ENCODE measurements at regions not wholly inside any gene's neighbourhood (a gene's known extent, or its start where the extent isn't known, plus 50 kb on each side); places are given as distances from the start of the nearest gene placed in this dataset.
A peak's percentile ranks its signal among the peaks of the same experiment; 100 is the strongest.
"Not testable (repeated sequence)": the region's sequence is repeated elsewhere in the genome, so short reads cannot be mapped to it uniquely, and the experiment has no call there.

DNA sequence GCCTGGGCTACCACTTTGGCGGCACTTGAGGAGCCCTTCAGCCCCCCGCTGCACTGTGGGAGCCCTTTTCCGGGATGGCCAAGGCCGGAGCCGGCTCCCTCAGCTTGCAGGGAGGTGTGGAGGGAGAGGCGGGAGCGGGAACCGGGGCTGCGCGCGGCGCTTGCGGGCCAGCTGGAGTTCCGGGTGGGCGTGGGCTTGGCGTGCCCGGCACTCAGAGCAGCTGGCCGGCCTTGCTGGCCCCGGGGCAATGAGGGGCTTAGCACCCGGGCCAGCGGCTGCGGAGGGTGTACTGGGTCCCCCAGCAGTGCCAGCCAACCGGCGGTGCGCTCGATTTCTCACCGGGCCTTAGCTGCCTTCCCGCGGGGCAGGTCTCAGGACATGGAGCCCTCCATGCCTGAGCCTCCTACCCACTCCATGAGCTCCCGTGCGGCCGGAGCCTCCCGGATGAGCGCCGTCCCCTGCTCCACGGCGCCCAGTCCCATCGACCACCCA, 1602.9 kb upstream of the PCDH7 start:
- not testable (repeated sequence) for DNase-seq

DNA sequence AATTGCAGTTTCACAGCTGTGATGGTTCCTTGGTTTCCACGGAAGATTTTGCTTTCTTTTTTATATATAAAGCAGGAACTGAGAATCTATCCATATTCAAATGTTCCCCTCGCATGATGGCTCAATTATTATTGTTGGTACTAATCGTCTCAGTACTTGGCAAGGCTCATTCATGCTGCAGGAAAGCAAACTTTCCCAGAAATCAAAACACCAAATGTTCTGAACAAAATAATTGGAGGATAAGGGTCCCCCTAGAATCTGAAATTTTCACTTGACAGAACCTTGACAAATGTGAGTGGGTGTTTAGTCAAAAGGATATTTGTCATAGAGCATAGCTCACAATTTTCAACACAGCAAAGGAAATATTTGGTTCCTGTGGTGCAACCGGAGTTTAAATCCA, 1598.6 kb upstream of the PCDH7 start:
- DNase-seq: no peak

DNA sequence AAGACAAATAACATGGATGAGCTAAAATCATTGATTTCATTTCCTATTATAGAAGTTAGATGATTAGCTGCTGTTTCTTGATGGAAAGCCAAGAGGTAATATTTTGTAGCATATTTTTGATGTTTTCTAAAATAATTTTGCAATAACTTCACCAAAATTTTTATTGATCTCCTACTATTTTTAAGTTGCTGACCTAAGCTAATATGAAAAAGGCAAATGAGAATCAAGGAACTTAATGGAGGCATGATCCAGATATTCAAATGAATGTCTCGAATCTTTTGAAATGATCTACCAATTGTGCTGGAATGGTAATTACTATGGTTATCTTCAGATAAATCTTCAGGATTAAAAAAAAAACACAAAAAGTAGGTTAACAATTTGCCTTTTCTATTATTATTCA, 1591.4 kb upstream of the PCDH7 start:
- no peak for DNase-seq

DNA sequence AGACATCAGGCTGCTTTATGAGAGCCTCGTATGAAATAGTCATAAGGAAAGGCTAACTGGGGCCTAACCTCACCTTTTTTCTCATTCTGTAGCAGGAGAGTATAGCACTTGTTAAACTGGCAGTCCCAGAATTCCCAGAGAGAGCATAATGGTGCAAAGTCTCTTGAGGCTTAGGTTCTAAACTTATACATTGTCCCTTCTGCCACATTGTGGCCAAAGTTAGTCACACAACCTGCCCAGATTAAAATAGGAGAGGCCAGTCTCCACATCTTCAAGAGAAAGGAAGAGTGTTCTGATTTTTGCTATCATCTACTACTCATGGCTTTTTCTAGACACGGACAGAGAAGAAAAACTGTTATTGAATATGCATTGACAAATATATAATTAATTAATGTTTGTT, 1588.9 kb upstream of the PCDH7 start:
- no peak for DNase-seq

DNA sequence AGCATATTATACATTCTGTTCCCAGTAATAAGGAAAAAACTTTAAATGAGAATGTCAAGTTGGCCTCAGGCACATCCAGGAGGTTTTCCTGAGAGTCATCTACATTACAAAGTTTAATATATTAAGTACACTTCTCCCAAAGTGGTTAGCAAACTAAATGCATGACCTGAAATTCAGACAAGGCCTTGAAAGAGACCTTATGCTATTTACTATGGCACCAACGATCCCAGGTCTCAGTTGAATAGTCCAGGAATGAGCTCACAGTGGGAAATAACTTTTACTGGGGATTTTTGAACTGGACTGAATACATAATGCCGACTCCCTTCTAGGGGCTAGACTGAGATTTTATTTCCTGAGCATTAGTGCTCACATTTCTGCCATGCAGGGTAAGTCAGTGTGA, 1577.5 kb upstream of the PCDH7 start:
- DNase-seq: no peak

DNA sequence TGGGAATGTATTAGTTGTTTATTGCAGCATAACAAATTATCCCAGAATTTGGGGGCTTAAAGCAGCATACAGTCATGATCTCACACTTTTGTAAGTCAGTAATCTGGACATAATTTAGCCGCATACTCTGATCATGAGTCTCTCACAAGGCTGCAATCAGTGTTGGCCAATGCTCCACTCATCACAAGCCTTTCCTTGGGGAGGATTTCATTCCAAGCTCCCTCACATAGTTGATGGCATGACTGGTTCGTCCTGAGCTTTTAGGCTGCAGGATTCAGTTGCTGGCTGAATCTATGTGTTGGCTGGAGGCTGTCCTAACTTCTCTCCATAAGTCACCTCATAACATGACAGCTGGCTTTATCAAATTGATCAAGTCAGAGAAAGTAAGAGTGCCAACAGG, 1568.6 kb upstream of the PCDH7 start:
- DNase-seq: no peak

DNA sequence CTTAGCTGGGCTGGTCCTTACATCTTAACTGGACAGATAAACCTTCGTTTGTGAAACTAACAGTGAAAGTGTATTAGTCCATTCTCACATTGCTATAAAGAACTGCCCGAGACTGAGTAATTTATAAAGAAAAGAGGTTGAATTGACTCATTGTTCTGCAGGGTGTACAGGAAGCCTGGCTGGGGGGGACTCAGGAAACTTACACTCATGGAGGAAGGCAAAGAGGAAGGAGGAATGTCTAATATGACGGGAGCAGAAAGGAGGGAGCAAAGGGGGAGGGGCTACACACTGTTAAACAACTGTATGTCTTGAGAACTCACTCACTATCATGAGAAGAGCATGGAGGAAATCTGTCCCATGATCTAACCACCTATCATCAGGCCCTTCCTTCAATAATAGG, 1566.5 kb upstream of the PCDH7 start:
- no peak for DNase-seq

DNA sequence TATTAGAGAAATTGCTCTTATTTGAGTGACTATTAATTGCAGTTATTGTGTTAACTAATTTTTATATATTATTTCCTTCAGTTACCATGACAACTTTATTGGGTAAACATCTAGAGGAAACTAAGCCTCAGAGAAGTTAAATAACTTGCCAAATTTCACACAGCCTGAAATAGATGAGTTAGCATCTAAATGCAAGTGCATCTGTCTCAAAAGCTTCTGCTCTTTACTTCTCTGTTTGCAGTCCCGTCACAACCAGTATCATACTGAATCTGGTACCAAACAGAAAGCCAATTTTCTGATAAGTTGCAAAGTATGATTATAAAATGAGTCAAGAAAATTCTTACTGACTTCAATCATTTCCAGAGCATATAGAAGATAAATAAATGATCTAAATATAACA, 1544.9 kb upstream of the PCDH7 start:
- no peak for DNase-seq

DNA sequence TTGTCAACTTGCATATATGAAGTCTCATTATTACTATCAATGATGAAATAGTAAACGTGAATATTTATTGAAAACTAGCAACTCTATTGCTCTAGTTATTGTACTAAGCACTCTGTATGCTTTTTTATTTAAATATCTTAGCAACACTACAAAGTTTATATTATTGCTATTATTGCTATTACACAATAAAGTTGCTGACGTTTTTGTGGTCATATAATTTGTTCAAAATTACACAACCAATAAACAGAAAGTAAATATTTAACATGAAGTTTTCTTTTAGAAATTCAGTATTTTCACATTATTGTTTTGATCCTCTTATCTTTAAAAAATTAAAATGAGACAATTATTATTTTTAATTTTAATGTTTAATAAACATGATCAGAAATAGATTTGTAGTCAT, 1521.1 kb upstream of the PCDH7 start:
- DNase-seq: no peak

DNA sequence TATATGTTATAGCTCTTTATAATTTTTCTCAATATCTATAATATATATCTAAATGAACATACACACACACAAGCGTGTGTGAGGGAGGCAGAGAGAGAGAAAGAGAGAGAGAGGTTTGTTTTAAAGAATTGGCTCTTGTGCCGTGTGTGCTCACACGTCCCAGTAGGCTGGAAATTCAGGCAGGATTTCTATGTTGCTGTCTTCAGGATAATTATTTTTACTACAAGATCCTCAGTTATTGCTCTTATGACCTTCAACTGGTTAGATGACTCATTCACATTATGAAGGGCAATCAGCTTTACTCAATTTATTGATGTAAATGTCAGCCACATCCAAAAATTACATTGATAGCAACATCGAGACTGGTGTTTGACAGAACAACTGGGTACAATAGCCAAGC, 1520.7 kb upstream of the PCDH7 start:
- no peak for DNase-seq

DNA sequence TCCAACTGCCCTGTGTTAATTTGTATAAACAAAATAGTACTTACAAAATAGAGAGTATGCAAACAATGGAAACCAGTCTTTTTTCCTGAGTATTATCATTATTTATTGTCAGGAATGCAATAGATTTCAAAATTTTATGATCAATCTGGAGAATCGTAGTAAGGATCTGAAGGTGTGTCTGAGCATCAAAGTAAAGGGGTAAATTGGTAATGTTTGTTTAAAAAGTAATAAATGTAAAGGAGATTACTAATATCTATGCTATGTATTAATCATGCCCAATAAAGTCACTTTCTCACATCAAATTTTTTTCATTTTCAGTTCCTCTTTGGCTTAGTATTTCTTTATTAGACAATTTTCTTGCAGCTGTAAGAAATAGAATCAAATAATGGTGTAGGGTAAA, 1507.1 kb upstream of the PCDH7 start:
- DNase-seq: no peak

DNA sequence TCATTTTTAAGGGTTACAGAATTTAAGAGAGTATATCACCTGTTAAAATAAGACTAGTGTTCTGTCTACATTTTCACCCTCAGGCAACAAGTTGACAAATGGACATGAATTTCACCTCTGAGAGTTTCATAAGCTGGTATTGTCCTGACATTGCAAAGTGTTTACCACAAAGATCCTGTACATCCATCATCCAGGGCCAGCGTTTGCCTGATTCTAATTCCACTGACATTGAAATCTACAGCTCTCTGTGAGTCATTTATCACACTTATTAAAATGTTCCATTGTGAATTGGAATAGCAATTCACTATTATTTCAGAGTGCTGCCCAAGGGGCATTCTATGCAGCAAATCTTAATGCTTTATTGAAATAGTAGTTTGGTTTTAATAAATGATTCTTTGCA, 1499.4 kb upstream of the PCDH7 start:
- no peak for DNase-seq

DNA sequence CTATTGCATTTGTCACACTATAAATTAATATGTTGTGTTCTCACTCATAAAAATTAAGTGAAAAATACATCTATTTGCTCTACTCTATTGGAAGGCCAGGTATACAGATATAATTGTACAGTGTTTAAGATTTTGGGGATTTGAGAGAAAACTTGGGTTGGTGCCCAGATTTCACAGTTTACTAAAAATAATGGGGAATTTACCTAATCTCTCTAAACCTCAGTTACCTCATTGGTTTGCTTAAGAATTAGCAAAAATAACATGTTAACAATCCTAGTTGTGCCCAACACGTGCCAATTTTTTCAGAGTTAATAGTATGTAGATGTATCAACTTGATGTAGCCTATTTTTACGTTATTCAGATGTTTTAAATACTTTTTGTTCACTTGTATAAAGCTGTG, 1495.3 kb upstream of the PCDH7 start:
- no peak for DNase-seq

DNA sequence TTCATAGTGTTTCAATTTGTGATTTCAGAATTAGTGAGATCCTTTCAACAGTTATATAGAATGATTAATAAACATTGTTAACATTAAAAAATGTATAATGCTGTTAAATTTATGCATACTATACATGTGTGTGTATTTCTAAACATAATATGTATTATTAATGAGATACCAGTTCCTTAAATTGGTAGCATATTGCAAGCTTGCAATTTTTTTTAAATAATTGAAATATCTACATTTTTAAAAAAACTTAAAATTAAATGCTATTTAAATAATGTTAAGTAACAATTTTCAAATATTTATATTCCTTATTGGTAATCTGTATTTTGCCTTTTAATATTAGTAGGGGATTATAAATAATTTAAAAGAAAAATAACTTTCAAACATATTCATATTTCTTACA, 1479.5 kb upstream of the PCDH7 start:
- DNase-seq: no peak

DNA sequence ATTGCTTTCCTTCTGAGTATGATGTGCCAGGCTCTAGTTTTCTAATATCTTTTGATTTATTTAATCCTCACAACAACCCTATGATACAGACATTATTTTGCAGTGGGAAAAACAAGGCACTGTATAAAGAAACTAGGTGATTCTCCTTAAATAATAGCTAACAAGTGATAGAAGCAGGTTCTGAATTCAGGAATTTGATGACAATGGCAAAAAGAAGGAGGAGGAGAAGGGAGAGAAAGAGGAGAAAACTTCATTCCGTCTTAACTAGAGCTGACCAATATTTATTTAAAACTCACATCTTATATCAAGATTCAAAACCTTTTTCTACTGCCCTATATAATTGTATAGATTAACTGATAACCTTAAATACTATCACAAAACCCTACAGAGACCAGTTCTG, 1477.1 kb upstream of the PCDH7 start:
- no peak for DNase-seq

DNA sequence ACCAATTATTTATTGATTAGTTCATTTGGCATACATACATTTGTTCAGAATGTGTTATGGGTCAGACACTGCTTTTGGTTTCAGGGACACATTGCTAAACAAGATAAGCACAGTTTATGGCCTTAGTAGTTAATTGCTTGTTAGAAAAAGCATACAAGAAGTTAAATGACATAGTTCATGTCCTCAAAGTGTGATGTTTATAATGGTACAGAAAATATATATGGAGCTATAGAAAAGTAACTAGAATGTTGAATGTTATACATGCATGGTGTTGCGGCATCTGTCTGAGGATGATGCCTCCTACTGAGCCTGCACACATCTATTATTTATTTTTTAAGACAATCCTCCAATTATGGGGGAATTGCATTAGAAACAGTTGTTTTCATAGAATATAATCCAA, 1476.3 kb upstream of the PCDH7 start:
- DNase-seq: no peak

DNA sequence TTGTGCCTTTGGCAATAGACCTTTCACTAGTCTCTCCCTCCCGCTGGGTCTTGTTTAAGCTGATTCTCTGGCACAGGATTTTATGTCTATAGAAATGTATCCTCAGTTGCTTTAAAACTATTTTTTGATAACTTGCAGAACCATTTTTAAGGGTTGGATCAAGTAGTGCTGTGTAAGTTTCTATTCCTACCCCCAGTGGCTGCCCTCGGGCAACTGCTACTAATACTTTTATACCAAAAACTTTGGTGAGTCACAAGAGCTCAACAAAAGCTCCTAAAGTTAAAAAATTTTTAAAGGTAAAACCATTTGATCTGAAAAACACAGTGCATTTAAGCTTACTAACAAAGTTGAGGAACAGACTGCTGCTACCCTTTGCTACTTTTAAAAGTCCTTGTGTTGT, 1460.6 kb upstream of the PCDH7 start:
- no peak for DNase-seq

DNA sequence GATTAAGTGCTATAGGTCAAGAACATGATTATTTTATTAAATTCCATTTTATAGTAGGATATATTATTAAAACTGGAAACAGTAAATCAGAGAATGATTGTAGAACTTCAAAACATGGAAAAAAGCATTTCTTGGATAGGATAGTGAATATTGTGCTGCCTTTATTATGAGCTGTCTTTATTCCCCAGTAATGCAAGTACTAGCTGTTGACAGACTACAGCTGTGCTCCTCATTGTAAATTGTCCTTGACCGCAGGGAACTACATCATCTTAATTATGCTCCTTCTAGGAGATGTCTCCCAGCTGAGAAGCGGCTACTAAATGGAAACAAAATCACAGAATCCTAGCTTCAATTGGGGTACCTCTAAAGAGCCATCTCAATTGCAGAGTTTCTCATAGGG, 1457.2 kb upstream of the PCDH7 start:
- DNase-seq: no peak

DNA sequence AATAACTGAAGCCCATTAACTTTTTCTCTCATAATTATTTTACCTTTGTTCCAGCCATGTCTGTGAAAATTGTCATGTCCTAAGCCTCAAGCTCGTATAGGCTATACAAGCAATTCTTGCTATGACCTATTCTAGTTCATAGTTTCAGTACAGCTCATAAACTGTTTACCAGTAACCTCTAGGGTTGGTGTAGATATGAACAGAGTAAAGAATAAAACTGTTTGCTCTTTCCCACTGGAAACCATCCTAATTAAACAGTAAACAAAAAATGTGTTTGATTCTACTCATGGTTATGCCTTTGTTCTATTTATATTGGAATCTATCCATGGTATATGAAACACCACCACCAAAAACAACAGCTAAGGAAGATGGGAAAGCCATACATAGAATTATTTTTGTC, 1444.0 kb upstream of the PCDH7 start:
- no peak for DNase-seq

DNA sequence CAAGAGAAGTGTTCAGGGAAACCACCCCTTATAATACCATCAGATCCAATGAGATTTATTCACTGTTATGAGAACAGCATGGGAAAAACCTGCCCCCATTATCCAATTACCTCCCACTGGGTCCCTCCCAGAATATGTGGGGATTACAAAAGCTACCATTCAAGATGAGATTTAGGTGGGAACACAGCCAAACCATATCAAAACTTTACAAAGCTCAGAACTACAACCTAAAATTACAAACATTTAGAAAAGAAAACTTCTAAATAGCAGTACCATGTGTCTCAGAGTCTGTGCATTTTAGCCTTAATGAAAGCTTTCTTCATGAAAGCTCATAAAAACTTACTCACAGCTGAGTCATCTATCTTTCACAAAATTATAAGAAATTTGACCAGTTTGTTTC, 1442.8 kb upstream of the PCDH7 start:
- DNase-seq: no peak

DNA sequence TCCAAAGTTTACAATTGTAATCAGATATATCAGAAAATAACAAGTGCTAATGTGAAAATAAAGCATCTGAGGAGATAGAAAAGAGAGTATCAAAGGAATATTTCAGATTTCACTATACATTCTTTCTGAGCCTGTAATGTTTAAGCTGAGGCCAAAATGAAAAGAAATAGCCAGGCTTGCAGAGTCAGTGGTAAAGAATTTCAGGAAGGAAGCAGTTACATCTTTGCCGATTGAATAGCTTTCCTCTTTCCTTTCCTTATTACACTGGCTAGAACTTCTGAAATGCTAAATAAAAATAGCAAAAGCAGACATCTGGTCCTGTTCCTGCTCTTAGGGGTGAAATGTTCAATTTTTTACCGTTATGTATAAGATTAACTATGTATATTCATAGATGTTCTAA, 1441.6 kb upstream of the PCDH7 start:
- DNase-seq: peak; percentile 8

DNA sequence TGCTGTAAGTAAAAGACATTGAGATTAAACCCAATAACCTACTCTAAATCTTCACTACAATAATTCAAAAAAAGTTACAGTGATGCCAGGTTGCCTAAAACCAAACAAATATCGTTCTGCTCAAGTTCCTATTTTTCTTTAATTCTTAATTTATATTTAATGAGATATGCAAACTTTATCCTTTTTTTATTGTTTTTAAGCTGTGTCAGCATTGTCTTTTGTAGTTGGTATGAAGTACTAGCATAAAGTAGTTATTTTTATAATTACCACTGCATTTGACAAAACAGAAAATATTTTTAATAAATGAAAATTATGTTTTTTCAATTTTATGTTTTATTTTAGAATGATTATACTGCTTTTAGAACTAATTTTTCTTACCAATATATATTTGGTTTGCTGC, 1431.1 kb upstream of the PCDH7 start:
- no peak for DNase-seq

DNA sequence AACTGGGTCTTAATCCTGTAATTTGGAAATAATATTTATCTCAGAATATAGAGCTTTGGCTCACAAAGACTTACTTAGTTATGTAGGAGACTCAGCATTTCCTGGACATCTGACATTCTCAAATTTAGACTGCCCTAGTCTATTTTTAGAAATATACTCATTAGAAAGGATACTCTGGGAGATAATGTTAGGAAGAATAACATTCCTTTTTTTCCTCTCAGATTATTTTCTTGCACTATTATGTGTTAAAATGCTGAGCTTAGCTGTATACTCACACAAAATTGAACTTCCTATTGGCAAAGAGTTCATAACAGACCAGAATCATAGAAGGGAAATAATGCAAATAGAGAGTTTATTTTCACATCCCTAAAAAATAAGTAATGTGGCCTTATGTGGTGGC, 1424.9 kb upstream of the PCDH7 start:
- no peak for DNase-seq

DNA sequence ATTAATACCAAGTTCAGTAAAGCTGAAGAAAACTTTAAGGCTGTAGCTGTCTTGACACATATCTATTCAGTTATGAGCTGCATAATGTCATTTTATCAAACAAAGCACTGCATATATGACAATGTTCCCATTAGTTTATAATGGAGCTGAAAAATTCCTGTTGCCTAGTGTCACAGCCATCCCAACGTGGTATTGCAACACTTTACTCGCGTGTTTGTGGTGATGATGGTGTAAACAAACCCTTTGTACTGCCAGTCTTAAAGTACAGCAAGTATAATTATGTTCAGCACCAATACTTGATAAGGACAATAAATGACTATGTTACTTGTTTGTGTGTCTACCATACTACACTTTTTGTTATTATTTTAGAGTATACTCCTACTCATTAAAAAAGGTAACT, 1415.6 kb upstream of the PCDH7 start:
- DNase-seq: no peak

DNA sequence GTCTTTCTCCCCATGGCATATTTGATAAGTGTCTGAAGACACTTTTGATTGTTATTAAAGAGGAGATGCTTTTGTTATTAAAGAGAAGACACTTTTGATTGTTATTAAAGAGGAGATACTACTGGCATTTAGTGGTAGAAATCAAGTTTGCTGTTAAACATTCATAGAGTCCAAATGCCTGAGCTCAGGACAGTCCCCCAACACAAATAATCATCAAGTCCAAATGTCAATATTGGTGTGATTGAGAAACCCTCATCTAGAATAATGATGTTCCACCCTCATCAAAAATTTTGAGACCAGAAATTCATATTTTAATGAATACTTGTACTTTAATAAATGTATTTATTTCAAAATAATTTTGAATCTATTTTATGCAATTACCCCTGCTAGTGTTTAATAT, 1412.9 kb upstream of the PCDH7 start:
- no peak for DNase-seq
